ENCODE measurements at regions not wholly inside any gene's neighbourhood (a gene's known extent, or its start where the extent isn't known, plus 50 kb on each side); places are given as distances from the start of the nearest gene placed in this dataset.

- no peak for TF ChIP-seq POLR2A (IDR thresholded peaks at IDR 0.05)
- TF ChIP-seq CTCF (IDR thresholded peaks at IDR 0.05): no peak
Measured at GRCh38 chr10:106173838-106174237, 990.7 kb downstream of the SORCS1 start.

All from uterus (tissue), 2 donors.